ENCODE measurements at regions not wholly inside any gene's neighbourhood (a gene's known extent, or its start where the extent isn't known, plus 50 kb on each side); places are given as distances from the start of the nearest gene placed in this dataset.

DNA sequence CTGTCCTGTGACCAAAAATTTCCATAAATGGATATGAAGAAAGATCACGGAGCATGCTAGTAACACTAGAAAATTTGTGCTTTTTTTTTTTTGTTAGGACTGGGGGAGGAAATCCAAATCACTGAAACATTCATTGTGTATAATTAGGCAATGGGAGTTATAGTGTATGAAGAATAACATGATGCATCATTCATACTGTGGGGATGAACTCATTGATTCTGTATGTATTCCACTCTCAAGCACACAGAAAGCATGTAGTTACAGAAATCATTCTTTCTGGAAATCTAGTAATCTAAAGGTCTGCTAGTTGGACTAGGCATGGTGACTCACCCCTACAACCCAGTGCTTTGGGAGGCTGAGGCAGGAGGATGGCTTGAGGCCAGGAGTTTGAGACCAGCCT is 749.7 kb downstream of the DIAPH3 start:
- TF ChIP-seq, protein P1, sequence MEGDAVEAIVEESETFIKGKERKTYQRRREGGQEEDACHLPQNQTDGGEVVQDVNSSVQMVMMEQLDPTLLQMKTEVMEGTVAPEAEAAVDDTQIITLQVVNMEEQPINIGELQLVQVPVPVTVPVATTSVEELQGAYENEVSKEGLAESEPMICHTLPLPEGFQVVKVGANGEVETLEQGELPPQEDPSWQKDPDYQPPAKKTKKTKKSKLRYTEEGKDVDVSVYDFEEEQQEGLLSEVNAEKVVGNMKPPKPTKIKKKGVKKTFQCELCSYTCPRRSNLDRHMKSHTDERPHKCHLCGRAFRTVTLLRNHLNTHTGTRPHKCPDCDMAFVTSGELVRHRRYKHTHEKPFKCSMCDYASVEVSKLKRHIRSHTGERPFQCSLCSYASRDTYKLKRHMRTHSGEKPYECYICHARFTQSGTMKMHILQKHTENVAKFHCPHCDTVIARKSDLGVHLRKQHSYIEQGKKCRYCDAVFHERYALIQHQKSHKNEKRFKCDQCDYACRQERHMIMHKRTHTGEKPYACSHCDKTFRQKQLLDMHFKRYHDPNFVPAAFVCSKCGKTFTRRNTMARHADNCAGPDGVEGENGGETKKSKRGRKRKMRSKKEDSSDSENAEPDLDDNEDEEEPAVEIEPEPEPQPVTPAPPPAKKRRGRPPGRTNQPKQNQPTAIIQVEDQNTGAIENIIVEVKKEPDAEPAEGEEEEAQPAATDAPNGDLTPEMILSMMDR (IDR thresholded peaks at IDR 0.05), result no peak
- no peak for TF ChIP-seq POLR2A (IDR thresholded peaks at IDR 0.05)

All from heart left ventricle (tissue), 13 donors.